Ascending aorta (tissue), 2 donors: ENCODE measurements at regions not wholly inside any gene's neighbourhood (a gene's known extent, or its start where the extent isn't known, plus 50 kb on each side); places are given as distances from the start of the nearest gene placed in this dataset.

ENCODE experiments used
- DNase-seq, 2 donors: peaks; one replicate each; pipeline ENCODE4 v3.0.0-alpha.2; 2019; ENCODE audit warnings: low spot score in 2 of 2
- H3K27ac ChIP-seq, 2 donors: fragments of 200-600 bp; sonication (generic); one replicate each; pipeline ENCODE4 v1.5.1; 2016 to 2017; ENCODE audit warnings: mild to moderate bottlenecking in 1 of 2
- H3K27me3 ChIP-seq: fragments of 200-600 bp; sonication (generic); one replicate; pipeline ENCODE4 v1.5.1; 2017
- H3K36me3 ChIP-seq, 2 donors: fragments of 200-600 bp; sonication (generic); one replicate each; pipeline ENCODE4 v1.5.1; 2016
- H3K4me1 ChIP-seq, 2 donors: fragments of 200-600 bp; sonication (generic); one replicate each; pipeline ENCODE4 v1.5.1; 2016 to 2017; ENCODE audit warnings: mild to moderate bottlenecking in 1 of 2
- H3K4me3 ChIP-seq, 2 donors: fragments of 200-600 bp; sonication (generic); one replicate each; pipeline ENCODE4 v1.5.1; 2016 to 2017; ENCODE audit warnings: mild to moderate bottlenecking in 1 of 2
- H3K9me3 ChIP-seq, 2 donors: fragments of 200-600 bp; sonication (generic); one replicate each; pipeline ENCODE4 v1.5.1; 2016
- intact Hi-C: fragments of 100-400 bp; cut with DNase I; formaldehyde crosslinking; loops from one replicate; pipeline ENCODE4 v1.15.1; 2023
- TF ChIP-seq, protein P1 (sequence below), 3 experiments: fragments of 200-600 bp in 2 of 3; fragments of 450-650 bp in 1 of 3; sonication (generic) in 2 of 3; IDR thresholded peaks; one replicate each; pipeline ENCODE4 v1.5.1; 2016 to 2019; ENCODE audit warnings: antibody characterized with exemption in 3 of 3, mild to moderate bottlenecking in 1 of 3, moderate library complexity in 1 of 3

DNA sequence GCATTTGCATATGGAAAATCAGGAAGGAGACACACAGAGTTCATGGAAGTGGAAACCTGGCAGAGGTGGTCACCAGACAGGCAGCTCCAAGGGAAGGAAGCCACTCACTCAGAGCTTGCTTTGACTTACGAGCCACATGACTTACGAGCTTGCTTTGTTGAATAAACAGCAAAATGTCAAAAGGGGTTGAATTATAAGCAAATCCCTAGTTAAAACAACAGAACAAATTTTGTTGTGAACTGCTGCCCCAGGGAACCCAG is 164.3 kb downstream of the SYK start:
- intact Hi-C loops = loop anchor here (10.0 kb wide), 1 partner anchor 961 kb away; no protein-coding TSS in a partner anchor
- no peak for DNase-seq
- H3K9me3 ChIP-seq = no peaks in the 10 kb centered on the region
- H3K27ac ChIP-seq = peak overlapping the region; percentile 82 to 93
- no peak overlapping the region for H3K4me3 ChIP-seq
- H3K4me1 ChIP-seq = peaks cover 6 to 16% of the 10 kb centered on the region in 2 donors
- TF ChIP-seq, protein P1, sequence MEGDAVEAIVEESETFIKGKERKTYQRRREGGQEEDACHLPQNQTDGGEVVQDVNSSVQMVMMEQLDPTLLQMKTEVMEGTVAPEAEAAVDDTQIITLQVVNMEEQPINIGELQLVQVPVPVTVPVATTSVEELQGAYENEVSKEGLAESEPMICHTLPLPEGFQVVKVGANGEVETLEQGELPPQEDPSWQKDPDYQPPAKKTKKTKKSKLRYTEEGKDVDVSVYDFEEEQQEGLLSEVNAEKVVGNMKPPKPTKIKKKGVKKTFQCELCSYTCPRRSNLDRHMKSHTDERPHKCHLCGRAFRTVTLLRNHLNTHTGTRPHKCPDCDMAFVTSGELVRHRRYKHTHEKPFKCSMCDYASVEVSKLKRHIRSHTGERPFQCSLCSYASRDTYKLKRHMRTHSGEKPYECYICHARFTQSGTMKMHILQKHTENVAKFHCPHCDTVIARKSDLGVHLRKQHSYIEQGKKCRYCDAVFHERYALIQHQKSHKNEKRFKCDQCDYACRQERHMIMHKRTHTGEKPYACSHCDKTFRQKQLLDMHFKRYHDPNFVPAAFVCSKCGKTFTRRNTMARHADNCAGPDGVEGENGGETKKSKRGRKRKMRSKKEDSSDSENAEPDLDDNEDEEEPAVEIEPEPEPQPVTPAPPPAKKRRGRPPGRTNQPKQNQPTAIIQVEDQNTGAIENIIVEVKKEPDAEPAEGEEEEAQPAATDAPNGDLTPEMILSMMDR (IDR thresholded peaks at IDR 0.05) = no peak
- H3K27me3 ChIP-seq = no peaks in the 10 kb centered on the region
- H3K36me3 ChIP-seq = no peaks in the 10 kb centered on the region

DNA sequence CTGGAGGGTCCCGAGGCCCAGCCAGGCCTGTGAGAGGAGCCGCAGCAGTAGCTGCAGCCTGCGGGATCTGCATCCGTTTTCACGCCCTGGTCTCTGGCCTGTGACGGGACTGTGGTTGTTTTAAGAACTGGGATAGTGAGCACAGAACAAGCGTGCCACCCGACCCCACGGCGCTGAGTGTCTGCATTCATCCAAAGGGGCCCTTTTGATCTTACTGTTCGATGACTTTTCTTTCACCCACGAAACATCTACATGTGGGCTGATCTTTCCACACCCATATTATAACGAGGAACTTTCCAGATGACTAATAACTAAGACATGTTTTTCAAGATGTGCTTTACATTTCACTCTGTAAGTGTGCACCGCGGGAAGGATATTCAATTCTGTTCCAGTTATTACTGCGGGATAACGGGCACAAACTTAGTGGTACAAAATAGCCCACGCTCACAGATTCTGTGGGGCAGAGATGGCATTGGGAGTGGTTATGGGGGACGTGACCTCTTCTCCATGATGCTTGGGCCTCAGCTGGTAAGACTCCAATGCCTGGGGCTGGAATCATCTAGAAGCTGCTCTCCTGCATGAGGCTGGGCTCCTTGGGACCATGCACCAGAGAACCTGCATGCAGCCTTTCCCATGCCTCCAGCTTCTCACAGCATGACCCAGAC is 165.0 kb downstream of the SYK start:
- Histone ChIP-seq H3K27me3 (no peaks in the 10 kb centered on the region), H3K27ac (peak overlapping the region; percentile 82 to 93), H3K4me1 (peaks cover 4 to 12% of the 10 kb centered on the region in 2 donors), H3K9me3 (no peaks in the 10 kb centered on the region), H3K36me3 (no peaks in the 10 kb centered on the region), H3K4me3 (no peak overlapping the region)
- intact Hi-C loops = loop anchor here (10.0 kb wide), 1 partner anchor 962 kb away; no protein-coding TSS in a partner anchor
- TF ChIP-seq, protein P1 (IDR thresholded peaks at IDR 0.05) = no peak
- DNase-seq = no peak

DNA sequence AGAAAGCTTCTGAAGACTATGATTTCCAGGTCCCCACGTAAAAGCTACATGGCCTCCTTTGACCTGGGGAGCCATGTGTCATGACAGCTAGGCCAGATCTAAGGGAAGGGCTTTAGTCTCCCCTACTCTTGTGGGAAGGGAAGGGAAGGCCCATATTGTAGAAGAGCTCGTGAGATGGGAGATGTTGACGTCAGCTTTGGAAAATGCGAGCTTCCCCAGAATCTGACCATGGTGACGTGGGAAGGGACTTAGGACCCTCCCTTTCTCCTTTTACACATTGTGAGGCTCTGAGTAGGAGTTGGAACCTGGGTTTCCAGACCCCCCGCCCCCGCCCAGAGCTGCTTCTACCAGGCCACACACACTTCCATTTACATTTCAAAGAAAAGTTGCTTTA is 165.5 kb downstream of the SYK start:
- no peaks in the 10 kb centered on the region for H3K27me3 ChIP-seq
- no peaks in the 10 kb centered on the region for H3K36me3 ChIP-seq
- DNase-seq = no peak
- intact Hi-C loops = loop anchor here (10.0 kb wide), 1 partner anchor 962 kb away; no protein-coding TSS in a partner anchor
- TF ChIP-seq, protein P1 (IDR thresholded peaks at IDR 0.05) = no peak
- peak overlapping the region in 1 of 2 donors; percentile 93 for H3K27ac ChIP-seq
- H3K4me3 ChIP-seq = no peak overlapping the region
- no peaks in the 10 kb centered on the region for H3K9me3 ChIP-seq
- peaks cover 4 to 13% of the 10 kb centered on the region in 2 donors for H3K4me1 ChIP-seq

DNA sequence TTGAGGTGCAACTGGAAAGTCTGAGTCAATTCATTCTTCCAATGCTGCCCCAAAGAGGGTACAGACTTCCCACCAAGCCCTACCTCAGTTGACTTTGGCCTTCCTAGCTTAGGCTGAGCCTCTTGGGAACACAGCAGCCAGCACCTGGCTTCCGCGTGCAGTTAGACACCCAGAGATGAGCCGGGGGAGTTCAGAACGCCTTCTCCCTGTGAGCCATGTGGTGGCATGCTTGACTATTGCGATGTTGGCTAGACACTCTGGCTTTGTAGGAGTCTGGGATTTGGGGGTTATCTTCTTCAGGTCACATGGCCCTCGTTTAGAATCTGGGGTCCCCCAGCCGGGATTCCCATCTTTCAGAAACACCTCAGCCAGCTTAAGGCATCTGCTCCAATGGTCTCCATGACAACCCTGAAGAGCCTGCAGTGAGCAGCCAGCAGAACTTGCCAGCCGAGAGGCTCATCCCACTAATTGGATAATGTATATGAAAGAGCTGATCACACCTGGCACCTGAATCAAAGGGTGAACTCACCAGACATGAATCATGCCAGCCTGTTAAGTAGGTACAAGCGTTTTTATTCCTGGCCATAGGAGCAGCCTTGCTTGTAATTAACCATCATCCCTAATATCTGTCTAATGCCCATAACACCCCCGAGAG is 167.5 kb downstream of the SYK start:
- intact Hi-C loops = loop anchor here (10.0 kb wide), 1 partner anchor 964 kb away; no protein-coding TSS in a partner anchor
- Histone ChIP-seq H3K4me1 (peaks cover 4 to 21% of the 10 kb centered on the region in 2 donors), H3K27me3 (no peaks in the 10 kb centered on the region), H3K27ac (no peak overlapping the region), H3K9me3 (no peaks in the 10 kb centered on the region), H3K4me3 (no peak overlapping the region), H3K36me3 (no peaks in the 10 kb centered on the region)
- TF ChIP-seq, protein P1 (IDR thresholded peaks at IDR 0.05) = no peak
- DNase-seq = no peak

DNA sequence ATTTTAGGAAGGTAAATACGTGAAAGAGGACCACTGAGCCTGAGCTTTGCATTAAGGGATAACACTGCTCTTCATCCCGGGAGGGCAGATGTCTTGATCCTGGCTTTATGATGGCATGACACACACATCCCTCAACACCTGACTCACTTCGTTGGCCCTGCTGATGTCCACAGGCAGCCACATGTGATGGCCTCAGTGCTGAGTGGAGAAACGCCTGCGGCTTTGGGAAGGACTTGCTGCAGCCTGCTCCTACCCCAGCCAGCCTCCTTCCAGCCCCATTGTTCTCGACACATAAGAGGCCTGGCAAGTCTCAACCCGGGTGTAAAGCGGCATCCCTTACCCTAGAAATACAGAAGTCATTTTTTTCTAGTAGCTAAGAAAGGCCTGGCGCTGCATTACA is 169.0 kb downstream of the SYK start:
- intact Hi-C loops = no loop called here
- Histone ChIP-seq H3K27me3 (no peaks in the 10 kb centered on the region), H3K9me3 (no peaks in the 10 kb centered on the region), H3K36me3 (no peaks in the 10 kb centered on the region), H3K4me3 (no peak overlapping the region), H3K27ac (peak overlapping the region in 1 of 2 donors; percentile 43), H3K4me1 (peaks cover 4 to 21% of the 10 kb centered on the region in 2 donors)
- DNase-seq = no peak
- TF ChIP-seq, protein P1 (IDR thresholded peaks at IDR 0.05) = no peak
